Neural progenitor cell (in vitro differentiated cells): ENCODE measurements at regions not wholly inside any gene's neighbourhood (a gene's known extent, or its start where the extent isn't known, plus 50 kb on each side); places are given as distances from the start of the nearest gene placed in this dataset.

Source experiments
- DNase-seq: peaks from one replicate; pipeline ENCODE4 v3.0.0-alpha.2; 2016; ENCODE audit warnings: low spot score
- H2AFZ ChIP-seq: fragments of 200-600 bp; sonication (generic); replicated peaks from 2 replicates; pipeline ENCODE4 v1.6.1; 2016; ENCODE audit warnings: antibody characterized with exemption
- H3F3A ChIP-seq: fragments of 200-600 bp; sonication (generic); 2 replicates; pipeline ENCODE4 v1.6.1; 2016; ENCODE audit warnings: antibody characterized with exemption, low read depth
- H3K27ac ChIP-seq: fragments of 200-600 bp; sonication (generic); 2 replicates; pipeline ENCODE4 v1.5.1; 2016; ENCODE audit warnings: mild to moderate bottlenecking
- H3K27me3 ChIP-seq: fragments of 200-600 bp; sonication (generic); 2 replicates; pipeline ENCODE4 v1.6.1; 2016; ENCODE audit warnings: mild to moderate bottlenecking, moderate library complexity
- H3K36me3 ChIP-seq: fragments of 200-600 bp; sonication (generic); 2 replicates; pipeline ENCODE4 v1.5.1; 2016
- H3K4me1 ChIP-seq: fragments of 200-600 bp; sonication (generic); 2 replicates; pipeline ENCODE4 v1.6.1; 2016; ENCODE audit warnings: mixed run types
- H3K4me2 ChIP-seq: fragments of 200-600 bp; sonication (generic); 2 replicates; pipeline ENCODE4 v1.6.1; 2016
- H3K4me3 ChIP-seq: fragments of 200-600 bp; sonication (generic); 2 replicates; pipeline ENCODE4 v1.5.1; 2016
- H3K79me2 ChIP-seq: fragments of 200-600 bp; sonication (generic); 2 replicates; pipeline ENCODE4 v1.6.1; 2016; ENCODE audit warnings: low read depth
- H3K9ac ChIP-seq: fragments of 200-600 bp; sonication (generic); 2 replicates; pipeline ENCODE4 v1.6.1; 2016
- H3K9me3 ChIP-seq: fragments of 200-600 bp; sonication (generic); 2 replicates; pipeline ENCODE4 v1.5.1; 2016; ENCODE audit warnings: low read depth
- H4K20me1 ChIP-seq: fragments of 200-600 bp; sonication (generic); 2 replicates; pipeline ENCODE4 v1.6.1; 2016; ENCODE audit warnings: low read depth
- H3K27ac Mint-ChIP-seq: 3 replicates; pipeline ENCODE4 v1.8.0; 2021; ENCODE audit warnings: mixed read lengths
- H3K27me3 Mint-ChIP-seq: 2 replicates; pipeline ENCODE4 v1.8.0; 2022; ENCODE audit warnings: low read depth, mild to moderate bottlenecking, inconsistent platforms, moderate library complexity, mixed read lengths; ENCODE audit not compliant: insufficient read depth
- H3K36me3 Mint-ChIP-seq: 3 replicates; pipeline ENCODE4 v1.8.0; 2021; ENCODE audit warnings: mixed read lengths
- H3K4me1 Mint-ChIP-seq: 3 replicates; pipeline ENCODE4 v1.8.0; 2021; ENCODE audit warnings: mixed read lengths
- H3K4me3 Mint-ChIP-seq: 3 replicates; pipeline ENCODE4 v1.8.0; 2021; ENCODE audit warnings: mild to moderate bottlenecking, moderate library complexity, mixed read lengths
- H3K9me3 Mint-ChIP-seq: 3 replicates; pipeline ENCODE4 v1.8.0; 2020; ENCODE audit warnings: mixed read lengths
- CTCF ChIP-seq: fragments of 200-600 bp; sonication (generic); IDR thresholded peaks from 2 replicates; pipeline ENCODE4 v1.5.1; 2017; ENCODE audit warnings: antibody characterized with exemption, mild to moderate bottlenecking
- EZH2 ChIP-seq: fragments of 200-600 bp; sonication (generic); IDR thresholded peaks from 2 replicates; pipeline ENCODE4 v1.6.1; 2017; ENCODE audit warnings: antibody characterized with exemption, mild to moderate bottlenecking, moderate library complexity
- EZH2phosphoT487 ChIP-seq: fragments of 200-600 bp; sonication (generic); IDR thresholded peaks from 2 replicates; pipeline ENCODE4 v1.6.1; 2017; ENCODE audit warnings: antibody characterized with exemption

DNA sequence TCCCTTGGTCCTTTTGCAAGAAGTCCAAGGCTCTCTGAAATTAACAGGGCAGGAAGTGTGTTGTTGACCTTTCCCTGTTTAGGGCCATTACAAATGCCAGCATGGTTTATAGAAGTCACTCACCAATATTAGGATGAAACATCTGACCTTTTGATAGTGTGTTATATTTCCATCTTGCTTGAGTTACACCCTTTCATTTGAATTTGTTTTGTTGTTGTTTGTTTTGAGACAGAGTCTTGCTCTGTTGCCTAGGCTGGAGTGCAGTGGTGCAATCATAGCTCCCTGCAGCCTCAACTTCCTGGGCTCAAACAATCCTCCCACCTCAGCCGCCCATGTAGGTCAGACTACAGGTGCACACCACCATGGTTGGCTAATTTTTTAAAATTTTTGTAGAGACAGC lies 241.1 kb upstream of the USP9Y start:
- H3K4me3 Mint-ChIP-seq, result no peak overlapping the region
- Histone ChIP-seq H3K9me3 (no peaks in the 10 kb centered on the region), H3K9ac (no peak overlapping the region), H3K36me3 (no peaks in the 10 kb centered on the region), H2AFZ (no peak overlapping the region), H3K4me1 (no peaks in the 10 kb centered on the region), H3K4me2 (no peak overlapping the region), H3K4me3 (no peak overlapping the region), H3F3A (no peaks in the 10 kb centered on the region), H3K27ac (no peak overlapping the region), H4K20me1 (no peaks in the 10 kb centered on the region), H3K27me3 (no peaks in the 10 kb centered on the region), H3K79me2 (no peaks in the 10 kb centered on the region)
- TF ChIP-seq CTCF (no peak), EZH2phosphoT487 (no peak), EZH2 (no peak)
- no peaks in the 10 kb centered on the region for H3K9me3 Mint-ChIP-seq
- no peak for DNase-seq
- H3K27ac Mint-ChIP-seq, result no peak overlapping the region
- H3K36me3 Mint-ChIP-seq, result no peaks in the 10 kb centered on the region
- no peaks in the 10 kb centered on the region for H3K4me1 Mint-ChIP-seq
- H3K27me3 Mint-ChIP-seq, result no peaks in the 10 kb centered on the region

GRCh38 chrY:12464155-12464554 lies 236.9 kb upstream of the USP9Y start:
- Mint-ChIP-seq H3K4me3 (no peak overlapping the region), H3K4me1 (no peaks in the 10 kb centered on the region), H3K36me3 (no peaks in the 10 kb centered on the region), H3K27me3 (no peaks in the 10 kb centered on the region), H3K27ac (no peak overlapping the region), H3K9me3 (no peaks in the 10 kb centered on the region)
- no peak for DNase-seq
- Histone ChIP-seq H4K20me1 (no peaks in the 10 kb centered on the region), H3K27me3 (no peaks in the 10 kb centered on the region), H3K79me2 (no peaks in the 10 kb centered on the region), H3K4me3 (no peak overlapping the region), H3K27ac (no peak overlapping the region), H3K36me3 (no peaks in the 10 kb centered on the region), H3K9ac (no peak overlapping the region), H3F3A (no peaks in the 10 kb centered on the region), H3K9me3 (no peaks in the 10 kb centered on the region), H3K4me2 (no peak overlapping the region), H3K4me1 (no peaks in the 10 kb centered on the region), H2AFZ (no peak overlapping the region)
- TF ChIP-seq EZH2, result no peak
- no peak for TF ChIP-seq EZH2phosphoT487
- TF ChIP-seq CTCF, result no peak

DNA sequence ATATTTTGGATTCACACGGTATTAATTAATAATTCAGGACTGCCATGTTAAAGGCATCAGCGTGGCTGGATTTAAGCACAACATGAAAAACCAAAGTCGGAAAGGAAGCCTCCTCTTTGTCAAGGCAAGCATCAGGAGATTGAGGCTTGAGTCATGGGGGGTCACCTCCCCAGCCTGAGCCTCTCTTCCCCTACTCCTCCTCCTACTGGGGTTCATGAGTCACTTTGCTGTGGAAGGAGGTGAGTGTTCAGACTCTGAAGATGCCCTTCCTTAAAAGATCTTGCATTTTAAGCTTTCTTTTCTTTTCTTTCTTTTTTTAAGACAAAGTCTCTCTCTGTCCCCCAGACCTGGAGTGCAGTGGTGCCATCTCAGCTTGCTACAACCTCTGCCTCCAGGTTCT lies 235.3 kb upstream of the USP9Y start:
- no peak for DNase-seq
- H3K27me3 ChIP-seq, result no peaks in the 10 kb centered on the region
- no peak for TF ChIP-seq CTCF
- no peak for TF ChIP-seq EZH2phosphoT487
- TF ChIP-seq EZH2, result no peak

DNA sequence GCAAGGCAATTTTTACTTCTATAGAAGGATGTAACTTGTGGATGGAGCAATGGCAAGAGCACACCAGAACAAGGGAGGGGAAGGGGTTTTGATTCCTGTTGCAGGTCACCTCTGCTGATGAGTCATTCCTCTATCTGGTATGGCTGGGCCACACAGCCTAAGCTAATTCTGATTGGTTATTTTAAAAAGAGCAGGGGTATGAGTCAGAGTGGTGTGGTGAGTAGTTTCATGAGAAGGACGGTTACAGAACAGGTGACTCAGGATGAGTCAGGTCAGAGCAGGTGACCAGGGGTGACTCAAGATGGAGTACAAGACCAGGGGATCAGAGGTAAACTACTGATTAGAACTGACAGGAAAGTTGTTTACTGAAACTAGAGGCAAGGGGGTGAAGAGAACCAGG lies 231.9 kb upstream of the USP9Y start:
- no peaks in the 10 kb centered on the region for H3K36me3 Mint-ChIP-seq
- Histone ChIP-seq H3K79me2 (no peaks in the 10 kb centered on the region), H2AFZ (no peak overlapping the region), H3K4me1 (no peaks in the 10 kb centered on the region), H4K20me1 (no peaks in the 10 kb centered on the region), H3F3A (no peaks in the 10 kb centered on the region), H3K27ac (no peak overlapping the region), H3K9ac (no peak overlapping the region), H3K4me3 (no peak overlapping the region), H3K4me2 (no peak overlapping the region), H3K9me3 (no peaks in the 10 kb centered on the region), H3K36me3 (no peaks in the 10 kb centered on the region), H3K27me3 (no peaks in the 10 kb centered on the region)
- no peak overlapping the region for H3K4me3 Mint-ChIP-seq
- no peak overlapping the region for H3K27ac Mint-ChIP-seq
- no peaks in the 10 kb centered on the region for H3K27me3 Mint-ChIP-seq
- TF ChIP-seq EZH2phosphoT487, result no peak
- no peak for TF ChIP-seq CTCF
- no peak for TF ChIP-seq EZH2
- H3K4me1 Mint-ChIP-seq, result no peaks in the 10 kb centered on the region
- H3K9me3 Mint-ChIP-seq, result no peaks in the 10 kb centered on the region
- no peak for DNase-seq

More for the DNA sequence above, 235.3 kb upstream of the USP9Y start:
- Histone ChIP-seq H4K20me1 (no peaks in the 10 kb centered on the region), H3K27ac (no peak overlapping the region), H3K4me3 (no peak overlapping the region), H3K36me3 (no peaks in the 10 kb centered on the region), H3K9ac (no peak overlapping the region), H3K4me1 (no peaks in the 10 kb centered on the region), H3F3A (no peaks in the 10 kb centered on the region), H3K79me2 (no peaks in the 10 kb centered on the region), H3K9me3 (no peaks in the 10 kb centered on the region), H3K4me2 (no peak overlapping the region), H2AFZ (no peak overlapping the region)
- no peaks in the 10 kb centered on the region for H3K36me3 Mint-ChIP-seq
- H3K4me1 Mint-ChIP-seq, result no peaks in the 10 kb centered on the region
- no peaks in the 10 kb centered on the region for H3K9me3 Mint-ChIP-seq
- no peak overlapping the region for H3K27ac Mint-ChIP-seq
- H3K4me3 Mint-ChIP-seq, result no peak overlapping the region
- no peaks in the 10 kb centered on the region for H3K27me3 Mint-ChIP-seq
